PFSK-1 (cell line): ENCODE measurements at regions not wholly inside any gene's neighbourhood (a gene's known extent, or its start where the extent isn't known, plus 50 kb on each side); places are given as distances from the start of the nearest gene placed in this dataset.

ENCODE experiments used
- FOXP2 ChIP-seq: optimal IDR thresholded peaks from 2 replicates; pipeline ENCODE3; 2011; ENCODE audit warnings: borderline replicate concordance, control low read depth, inconsistent platforms; ENCODE audit not compliant: insufficient read depth; ENCODE audit errors: extremely low read length, extremely low read depth
- POLR2AphosphoS5 ChIP-seq: IDR thresholded peaks from 2 replicates; pipeline ENCODE4 v1.6.1; 2012; ENCODE audit warnings: low read depth, mild to moderate bottlenecking, control low read depth, low read length, moderate library complexity
- REST ChIP-seq, 2 experiments: IDR thresholded peaks; 2 replicates each; pipeline versions ENCODE4 v1.6.1 to v1.8.0; 2011 to 2012; ENCODE audit warnings: low read depth in 2 of 2, low read length in 2 of 2, control low read depth in 1 of 2, inconsistent platforms in 1 of 2, mild to moderate bottlenecking in 1 of 2, moderate library complexity in 1 of 2; ENCODE audit not compliant: insufficient read depth in 1 of 2
- SIN3A ChIP-seq: IDR thresholded peaks from 2 replicates; pipeline ENCODE4 v1.6.1; 2012; ENCODE audit warnings: mild to moderate bottlenecking, low read length, moderate library complexity, borderline replicate concordance; ENCODE audit not compliant: insufficient read depth
- TAF1 ChIP-seq: IDR thresholded peaks from 2 replicates; pipeline ENCODE4 v1.6.1; 2012; ENCODE audit warnings: low read length, control low read depth, borderline replicate concordance; ENCODE audit not compliant: insufficient read depth

DNA sequence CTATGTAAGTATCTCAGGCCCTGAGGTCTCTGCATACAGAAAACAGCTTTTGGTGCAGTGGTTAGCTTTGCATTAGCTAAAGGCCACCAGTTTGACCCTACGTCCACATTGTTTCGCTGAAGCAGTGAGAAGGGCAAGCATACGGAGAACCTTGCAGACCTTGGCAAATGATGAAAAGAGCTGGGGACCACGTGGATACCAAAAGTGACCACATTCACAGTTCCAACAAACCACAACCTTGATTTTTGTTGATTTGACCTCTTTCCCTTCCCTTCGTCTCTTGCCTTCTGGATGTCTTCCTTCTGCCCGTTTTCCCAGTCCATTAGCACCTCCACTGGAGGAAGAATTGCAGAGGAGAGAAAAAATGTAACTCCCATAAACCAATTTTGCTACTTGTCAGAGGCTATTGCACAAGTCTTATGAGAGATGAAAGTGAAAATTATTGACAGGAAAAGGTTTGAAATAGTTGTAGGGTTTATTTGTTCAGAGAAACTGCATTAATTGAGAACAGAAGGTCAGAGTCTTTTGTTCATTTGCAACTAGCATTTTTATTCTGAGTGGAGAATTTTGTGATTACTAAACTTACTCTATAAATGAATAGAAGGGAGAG, 293.9 kb upstream of the HTR2A start:
- TF ChIP-seq SIN3A (no peak), FOXP2 (no peak), REST (IDR thresholded peaks at IDR 0.05; ENCODE audit: insufficient read depth in 1 of 2, low read depth in 2 of 2, low read length in 2 of 2) (no peak), POLR2AphosphoS5 (no peak), TAF1 (no peak)

- TF ChIP-seq TAF1 = no peak
- no peak for TF ChIP-seq REST (IDR thresholded peaks at IDR 0.05; ENCODE audit: insufficient read depth in 1 of 2, low read depth in 2 of 2, low read length in 2 of 2)
Observed at GRCh38 chr13:47188802-47189201, 291.9 kb upstream of the HTR2A start.

DNA sequence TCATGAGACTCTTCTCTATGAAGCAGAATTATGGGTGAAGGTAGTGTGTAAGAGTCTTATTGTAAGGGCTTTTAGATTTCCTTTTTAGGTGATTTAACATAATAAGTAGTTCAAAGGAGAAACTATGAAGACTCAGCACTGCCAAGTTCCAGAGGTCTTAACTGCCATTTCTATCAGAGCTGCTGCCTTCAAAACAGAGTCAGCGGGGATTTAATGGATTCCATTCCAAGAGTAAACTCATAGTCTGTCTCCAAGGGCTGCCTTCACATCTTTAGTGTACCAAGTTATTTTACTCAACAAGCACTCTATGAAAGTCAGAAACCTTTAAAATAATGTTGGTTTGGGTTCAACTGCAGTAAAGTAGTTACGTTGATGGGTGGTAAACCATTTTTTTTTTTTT, 289.6 kb upstream of the HTR2A start:
- TF ChIP-seq POLR2AphosphoS5 = no peak
- TF ChIP-seq SIN3A = no peak
- no peak for TF ChIP-seq REST (IDR thresholded peaks at IDR 0.05; ENCODE audit: insufficient read depth in 1 of 2, low read depth in 2 of 2, low read length in 2 of 2)
- no peak for TF ChIP-seq FOXP2
- no peak for TF ChIP-seq TAF1

DNA sequence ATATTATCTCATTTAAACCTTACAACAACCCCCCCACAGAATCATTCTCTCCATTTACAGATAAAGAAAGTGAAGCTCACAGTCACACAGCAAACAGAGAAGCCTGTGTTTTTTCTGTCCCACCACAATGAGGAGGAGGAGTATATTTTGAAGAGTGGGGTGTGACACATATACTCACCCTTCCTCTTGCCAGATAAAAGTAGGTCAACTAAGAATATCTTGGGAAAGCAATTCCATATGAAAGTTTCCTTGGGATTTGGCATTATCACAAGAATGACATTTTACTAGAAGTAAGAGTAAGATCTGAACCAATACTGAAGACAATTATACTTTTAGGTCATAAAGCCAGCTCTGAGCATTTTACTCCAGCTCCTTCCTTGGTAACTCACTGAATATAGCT, 287.5 kb upstream of the HTR2A start:
- TF ChIP-seq FOXP2 (no peak), POLR2AphosphoS5 (no peak)

DNA sequence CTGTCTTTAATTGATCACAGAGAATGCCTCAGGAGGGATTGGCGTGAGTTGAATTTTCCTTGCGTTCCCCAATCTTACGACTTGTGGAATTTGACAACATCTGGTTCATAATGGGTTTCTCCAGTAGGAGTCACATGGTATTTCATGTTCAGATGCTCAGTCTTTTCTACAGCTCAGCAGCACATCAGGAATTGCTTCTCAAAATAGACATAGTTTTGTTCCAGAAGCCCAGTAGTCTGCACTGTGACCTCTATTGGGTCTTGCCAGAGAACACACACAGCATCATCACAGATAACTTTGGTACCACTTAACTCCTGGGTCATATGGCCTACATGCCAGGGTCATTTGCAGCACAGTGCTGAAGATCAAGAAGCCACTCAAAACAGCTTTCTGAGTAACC, 282.5 kb upstream of the HTR2A start:
- TF ChIP-seq FOXP2 = no peak
- no peak for TF ChIP-seq REST (IDR thresholded peaks at IDR 0.05; ENCODE audit: insufficient read depth in 1 of 2, low read depth in 2 of 2, low read length in 2 of 2)
- TF ChIP-seq SIN3A = no peak
- TF ChIP-seq TAF1 = no peak
